IPS-NIHi11 (cell line): ENCODE measurements at regions not wholly inside any gene's neighbourhood (a gene's known extent, or its start where the extent isn't known, plus 50 kb on each side); places are given as distances from the start of the nearest gene placed in this dataset.
A peak's percentile ranks its signal among the peaks of the same experiment; 100 is the strongest.
"Not testable (repeated sequence)": the region's sequence is repeated elsewhere in the genome, so short reads cannot be mapped to it uniquely, and the experiment has no call there.

Experiments
- DNase-seq: peaks from one replicate; pipeline ENCODE4 v3.0.0; 2012; ENCODE audit warnings: mixed read lengths, low spot score

GRCh38 chr6:115414916-115415315, 645.8 kb downstream of the FRK start:
- not testable (repeated sequence) for DNase-seq

- DNase-seq = no peak
These were observed 648.9 kb downstream of the FRK start for GRCh38 chr6:115411756-115412155.

GRCh38 chr6:115404446-115404845, 656.2 kb downstream of the FRK start:
- no peak for DNase-seq

- DNase-seq = no peak
These were observed 662.1 kb downstream of the FRK start for GRCh38 chr6:115398607-115399006.

- no peak for DNase-seq
These were observed 664.4 kb downstream of the FRK start for GRCh38 chr6:115396112-115396906.

GRCh38 chr6:115393821-115394220, 666.9 kb downstream of the FRK start:
- no peak for DNase-seq

- no peak for DNase-seq
These were observed 690.5 kb downstream of the FRK start for GRCh38 chr6:115370202-115370601.

- no peak for DNase-seq
These were observed 694.9 kb downstream of the FRK start for GRCh38 chr6:115365783-115366182.

GRCh38 chr6:115363379-115363778, 697.3 kb downstream of the FRK start:
- no peak for DNase-seq

GRCh38 chr6:115362234-115362633, 698.5 kb downstream of the FRK start:
- no peak for DNase-seq

GRCh38 chr6:115360602-115361325, 699.9 kb downstream of the FRK start:
- no peak for DNase-seq

GRCh38 chr6:115358616-115359015, 702.1 kb downstream of the FRK start:
- no peak for DNase-seq

- no peak for DNase-seq
These were observed 704.3 kb downstream of the FRK start for GRCh38 chr6:115356371-115356770.

- no peak for DNase-seq
These were observed 737.7 kb downstream of the FRK start for GRCh38 chr6:115323001-115323400.

- DNase-seq = no peak
These were observed 740.9 kb downstream of the FRK start for GRCh38 chr6:115319823-115320222.

- no peak for DNase-seq
These were observed 750.5 kb downstream of the FRK start for GRCh38 chr6:115310156-115310555.

GRCh38 chr6:115302731-115303130, 758.0 kb downstream of the FRK start:
- no peak for DNase-seq

- no peak for DNase-seq
These were observed 773.2 kb downstream of the FRK start for GRCh38 chr6:115287467-115287866.

GRCh38 chr6:115276881-115277565, 783.7 kb downstream of the FRK start:
- peak; percentile 17 for DNase-seq

- DNase-seq = no peak
These were observed 788.4 kb downstream of the FRK start for GRCh38 chr6:115272311-115272710.

- DNase-seq = peak; percentile 22
These were observed 789.3 kb downstream of the FRK start for GRCh38 chr6:115271434-115271833.

- DNase-seq = no peak
These were observed 789.7 kb downstream of the FRK start for GRCh38 chr6:115270953-115271352.

- no peak for DNase-seq
These were observed 819.3 kb downstream of the FRK start for GRCh38 chr6:115241373-115241772.
